ENCODE measurements at regions not wholly inside any gene's neighbourhood (a gene's known extent, or its start where the extent isn't known, plus 50 kb on each side); places are given as distances from the start of the nearest gene placed in this dataset.

DNA sequence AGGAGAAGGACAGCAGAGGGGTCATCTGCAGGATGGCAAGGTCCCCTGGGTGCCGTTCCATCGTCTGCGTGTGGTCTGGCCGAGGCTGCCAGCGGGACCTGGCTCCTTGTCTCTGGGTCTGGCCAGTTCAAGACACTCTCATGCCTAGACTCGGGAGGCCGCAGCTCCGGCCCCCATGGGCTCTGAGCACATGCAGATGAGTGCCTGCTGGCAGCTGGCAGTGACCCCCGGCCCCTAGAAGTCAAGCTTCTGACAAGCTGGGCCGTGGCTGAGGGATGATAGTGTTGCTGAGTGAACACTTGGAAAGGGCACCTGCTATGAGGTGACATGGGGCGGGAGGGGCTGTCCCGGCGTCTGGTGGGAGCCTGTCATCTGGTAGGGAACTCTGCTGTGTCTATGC is 1180.6 kb downstream of the BRD1 start:
- H3K4ac ChIP-seq (ENCODE audit: low read depth, low read length): no peak overlapping the region
- no peaks in the 10 kb centered on the region for H4K20me1 ChIP-seq (ENCODE audit: insufficient read depth, low read length)
- no peaks in the 10 kb centered on the region for H3K27me3 ChIP-seq (ENCODE audit: control insufficient read depth, insufficient read depth, low read length)
- H4K8ac ChIP-seq (ENCODE audit: low read depth in 2 of 2, low read length in 2 of 2): no peak overlapping the region
- no peak overlapping the region for H3K14ac ChIP-seq (replicated peaks; ENCODE audit: low read depth, low read length)
- no peak overlapping the region for H2BK15ac ChIP-seq (ENCODE audit: low read depth, low read length)
- in situ Hi-C loops (cut with MboI; ENCODE audit: low sequenced_read_pairs): no loop called here
- H3K36me3 ChIP-seq (ENCODE audit: control insufficient read depth, insufficient read depth, low read length): no peaks in the 10 kb centered on the region
- H4K5ac ChIP-seq (ENCODE audit: low read depth, low read length): no peak overlapping the region
- WGBS, 2 experiments (ENCODE audit: extremely low coverage in 2 of 2, insufficient read length in 1 of 2): 78% methylated on average over 6 of the region's 13 CpGs; no CpG with 5 or more reads in 1 of the 2 experiments
- no peak overlapping the region for H2AK5ac ChIP-seq (ENCODE audit: low read depth, low read length)
- H3K4me2 ChIP-seq (ENCODE audit: low read depth, low read length): no peak overlapping the region
- H2AK9ac ChIP-seq (replicated peaks; ENCODE audit: low read depth, low read length, poor library complexity): no peak overlapping the region
- ATAC-seq (ENCODE audit: low read depth): no peak
- H3K9me3 ChIP-seq (ENCODE audit: control insufficient read depth, insufficient read depth, low read length): peaks cover 71% of the 10 kb centered on the region
- CTCF ChIA-PET: no interaction called here
- no peak overlapping the region for H2AFZ ChIP-seq (replicated peaks; ENCODE audit: low read length, poor library complexity)
- no peak for DNase-seq
- H3K23ac ChIP-seq (ENCODE audit: low read depth, low read length): no peak overlapping the region
- H4K91ac ChIP-seq (ENCODE audit: insufficient read depth, low read depth, low read length): no peak overlapping the region
- no TSS peak for BruUV-seq (replicated peaks)
- H2BK5ac ChIP-seq (ENCODE audit: low read depth, low read length, poor library complexity, severe bottlenecking): no peak overlapping the region
- POLR2A ChIA-PET (ENCODE audit: unreplicated experiment): no interaction called here
- no peak overlapping the region for H2BK20ac ChIP-seq (ENCODE audit: low read depth, low read length)
- no peak overlapping the region for H3K27ac ChIP-seq (ENCODE audit: insufficient read depth, low read length)
- no peak overlapping the region for H3K18ac ChIP-seq (ENCODE audit: low read depth, low read length)
- no peaks in the 10 kb centered on the region for H3K4me1 ChIP-seq (ENCODE audit: control insufficient read depth, insufficient read depth, low read length)
- no peak overlapping the region for H2BK120ac ChIP-seq (ENCODE audit: low read depth, low read length)
- intact Hi-C loops (cut with micrococcal nuclease): no loop called here
- H3K79me1 ChIP-seq (ENCODE audit: low read depth in 1 of 2, low read length in 2 of 2): no peaks in the 10 kb centered on the region
- no peak overlapping the region for H3K4me3 ChIP-seq (ENCODE audit: insufficient read depth, low read depth, low read length)
- TF ChIP-seq RCOR1 (IDR thresholded peaks at IDR 0.05; ENCODE audit: insufficient replicate concordance, low read length) (no peak), MAFK (IDR thresholded peaks at IDR 0.05; ENCODE audit: low read depth, low read length) (no peak), BHLHE40 (IDR thresholded peaks at IDR 0.05; ENCODE audit: low read depth, low read length) (no peak), RAD21 (IDR thresholded peaks at IDR 0.05; ENCODE audit: low read length) (no peak), POLR2A (IDR thresholded peaks at IDR 0.05; ENCODE audit: low read depth, low read length) (no peak), MAZ (IDR thresholded peaks at IDR 0.05; ENCODE audit: borderline replicate concordance, low read depth, low read length) (no peak), CEBPB (IDR thresholded peaks at IDR 0.05; ENCODE audit: low read depth, low read length) (no peak), RFX5 (IDR thresholded peaks at IDR 0.05; ENCODE audit: low read depth, low read length) (no peak), MXI1 (IDR thresholded peaks at IDR 0.05; ENCODE audit: borderline replicate concordance, low read depth, low read length) (no peak), FOS (IDR thresholded peaks at IDR 0.05; ENCODE audit: low read depth, low read length) (no peak), SMC3 (IDR thresholded peaks at IDR 0.05; ENCODE audit: low read depth, low read length) (no peak)
- TF ChIP-seq, protein P1, sequence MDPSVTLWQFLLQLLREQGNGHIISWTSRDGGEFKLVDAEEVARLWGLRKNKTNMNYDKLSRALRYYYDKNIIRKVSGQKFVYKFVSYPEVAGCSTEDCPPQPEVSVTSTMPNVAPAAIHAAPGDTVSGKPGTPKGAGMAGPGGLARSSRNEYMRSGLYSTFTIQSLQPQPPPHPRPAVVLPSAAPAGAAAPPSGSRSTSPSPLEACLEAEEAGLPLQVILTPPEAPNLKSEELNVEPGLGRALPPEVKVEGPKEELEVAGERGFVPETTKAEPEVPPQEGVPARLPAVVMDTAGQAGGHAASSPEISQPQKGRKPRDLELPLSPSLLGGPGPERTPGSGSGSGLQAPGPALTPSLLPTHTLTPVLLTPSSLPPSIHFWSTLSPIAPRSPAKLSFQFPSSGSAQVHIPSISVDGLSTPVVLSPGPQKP (IDR thresholded peaks at IDR 0.05; ENCODE audit: borderline replicate concordance, low read depth, low read length): no peak
- TF ChIP-seq, protein P2, sequence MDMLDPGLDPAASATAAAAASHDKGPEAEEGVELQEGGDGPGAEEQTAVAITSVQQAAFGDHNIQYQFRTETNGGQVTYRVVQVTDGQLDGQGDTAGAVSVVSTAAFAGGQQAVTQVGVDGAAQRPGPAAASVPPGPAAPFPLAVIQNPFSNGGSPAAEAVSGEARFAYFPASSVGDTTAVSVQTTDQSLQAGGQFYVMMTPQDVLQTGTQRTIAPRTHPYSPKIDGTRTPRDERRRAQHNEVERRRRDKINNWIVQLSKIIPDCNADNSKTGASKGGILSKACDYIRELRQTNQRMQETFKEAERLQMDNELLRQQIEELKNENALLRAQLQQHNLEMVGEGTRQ (IDR thresholded peaks at IDR 0.05; ENCODE audit: low read depth, low read length): no peak
- H3K56ac ChIP-seq (ENCODE audit: extremely low read depth, insufficient read depth, low read length): no peak overlapping the region
- no peaks in the 10 kb centered on the region for H3K9me1 ChIP-seq (ENCODE audit: insufficient read depth, low read length)
- dilution Hi-C loops (cut with HindIII; ENCODE audit: low sequenced_read_pairs, unreplicated experiment): no loop called here
- H3K9ac ChIP-seq (ENCODE audit: low read depth, low read length): no peak overlapping the region

All from IMR-90 (cell line).